Fibroblast of skin of scalp (primary cell): ENCODE measurements at regions not wholly inside any gene's neighbourhood (a gene's known extent, or its start where the extent isn't known, plus 50 kb on each side); places are given as distances from the start of the nearest gene placed in this dataset.
"Not testable (repeated sequence)": the region's sequence is repeated elsewhere in the genome, so short reads cannot be mapped to it uniquely, and the experiment has no call there.

ENCODE experiments used
- DNase-seq: peaks from one replicate; pipeline ENCODE4 v3.0.0-alpha.2; 2013

DNA sequence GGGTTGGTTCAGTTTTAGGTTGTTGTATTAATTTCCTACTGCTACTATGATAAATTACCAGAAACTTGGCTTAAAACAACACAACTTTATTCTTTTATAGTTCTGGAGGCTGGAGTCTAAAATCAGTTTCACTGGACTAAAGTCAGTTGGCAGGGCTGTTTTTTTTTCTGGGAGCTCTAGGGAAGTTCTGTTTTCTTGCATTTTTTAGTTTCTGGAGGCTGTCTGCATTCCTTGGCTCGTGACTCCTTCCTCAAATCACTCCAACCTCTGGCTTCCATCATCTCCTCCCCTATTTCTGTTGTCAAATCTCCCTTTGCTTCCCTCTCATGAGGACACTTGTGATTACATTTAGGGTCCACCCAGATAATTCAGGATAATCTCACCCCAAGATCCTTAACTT lies 51.3 kb upstream of the SUB1 start:
- peak; percentile 59 for DNase-seq

GRCh38 chr5:32531885-32532520 lies 53.4 kb upstream of the SUB1 start:
- DNase-seq = peak; percentile 83

GRCh38 chr5:32527321-32527720 lies 58.0 kb upstream of the SUB1 start:
- DNase-seq = not testable (repeated sequence)

- DNase-seq = no peak
Observed at GRCh38 chr5:32526810-32527209, 58.5 kb upstream of the SUB1 start.

DNA sequence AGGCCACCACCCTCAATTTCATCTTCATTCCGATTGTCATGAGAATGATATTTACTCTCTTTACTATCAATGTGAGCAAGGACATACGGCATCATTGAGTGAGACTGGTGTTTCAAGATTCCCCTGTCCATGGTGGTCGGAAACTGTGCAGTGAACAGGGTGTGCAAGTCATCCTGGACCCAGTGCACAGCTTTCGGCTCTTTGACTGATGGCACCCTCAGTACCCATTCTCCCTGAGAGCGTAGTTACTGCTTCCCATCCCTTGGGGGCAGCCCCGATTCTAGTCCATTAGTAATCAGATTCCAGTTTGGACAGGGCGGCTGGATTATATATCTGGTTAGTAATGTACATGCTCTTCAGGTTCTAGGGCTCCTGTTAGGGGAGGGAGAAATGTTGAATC lies 61.7 kb upstream of the SUB1 start:
- no peak for DNase-seq

DNA sequence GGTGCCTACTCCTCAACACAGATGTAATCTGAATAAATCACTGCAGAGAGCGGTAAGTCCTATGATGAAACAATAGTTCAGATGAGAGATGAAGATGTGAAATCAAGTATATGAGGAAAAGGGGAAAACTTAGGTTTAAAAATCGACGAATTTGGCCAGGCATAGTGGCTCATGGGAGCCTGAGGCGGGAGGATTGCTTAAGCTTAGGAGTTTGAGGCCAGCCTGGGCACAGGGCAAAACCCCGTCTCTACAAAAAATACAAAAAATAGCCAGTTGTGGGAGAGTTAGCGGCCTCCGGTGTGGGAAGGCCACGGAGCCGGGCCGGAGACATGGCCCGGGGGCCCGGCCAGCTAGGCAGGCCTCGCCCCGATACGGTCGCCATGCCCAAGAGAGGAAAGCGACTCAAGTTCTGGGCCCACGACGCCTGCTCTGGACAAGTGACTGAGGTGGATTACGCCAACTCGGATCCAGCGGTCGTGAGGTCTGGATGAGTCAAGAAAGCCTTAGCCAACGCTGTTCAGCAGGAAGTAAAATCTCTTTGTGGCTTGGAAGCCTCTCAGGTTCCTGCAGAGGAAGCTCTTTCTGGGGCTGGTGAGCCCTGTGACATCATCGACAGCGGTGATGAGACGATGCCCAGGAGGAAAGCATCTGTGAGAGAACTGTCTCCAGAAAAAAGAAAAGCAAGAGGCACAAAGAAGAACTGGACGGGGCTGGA lies 62.8 kb upstream of the SUB1 start:
- peak; percentile 85 for DNase-seq

DNA sequence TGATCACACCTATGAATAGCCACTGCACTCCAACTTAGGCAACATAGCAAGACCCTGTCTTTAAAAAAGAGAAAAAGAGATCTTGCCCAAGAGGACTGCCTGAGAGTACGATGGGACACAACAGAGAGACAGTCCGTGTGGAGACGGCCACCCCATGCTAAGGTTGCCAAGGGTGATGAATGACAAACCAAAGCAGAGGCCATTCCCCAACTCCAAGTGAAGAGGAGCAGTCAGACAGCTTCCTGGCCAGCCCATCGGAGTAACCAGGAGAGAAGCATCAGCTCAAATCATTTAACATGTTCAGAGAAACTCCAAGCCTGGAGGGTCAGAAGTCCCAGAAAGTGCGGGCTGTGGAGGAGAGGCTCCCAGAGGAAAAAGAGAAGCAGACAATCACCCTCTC lies 63.9 kb upstream of the SUB1 start:
- no peak for DNase-seq

DNA sequence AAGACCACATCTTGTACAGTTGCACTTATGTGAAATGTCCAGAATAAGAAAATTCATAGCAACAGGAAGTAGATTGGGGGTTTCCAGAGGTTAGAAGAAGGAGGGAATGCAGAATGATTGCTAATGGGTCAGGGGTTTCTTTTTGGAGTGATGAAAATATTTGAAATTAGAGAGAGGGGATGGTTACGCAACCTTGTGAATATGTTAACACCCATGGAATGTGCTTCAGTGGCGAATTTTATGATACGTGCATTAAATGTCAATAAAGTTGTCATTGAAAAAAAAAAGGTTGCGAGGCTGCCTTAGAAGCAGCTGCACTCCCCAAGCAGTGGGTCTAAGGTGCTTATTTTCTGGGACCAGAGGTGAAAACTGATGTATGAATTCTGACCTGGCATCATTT lies 64.4 kb upstream of the SUB1 start:
- DNase-seq = peak; percentile 61

DNA sequence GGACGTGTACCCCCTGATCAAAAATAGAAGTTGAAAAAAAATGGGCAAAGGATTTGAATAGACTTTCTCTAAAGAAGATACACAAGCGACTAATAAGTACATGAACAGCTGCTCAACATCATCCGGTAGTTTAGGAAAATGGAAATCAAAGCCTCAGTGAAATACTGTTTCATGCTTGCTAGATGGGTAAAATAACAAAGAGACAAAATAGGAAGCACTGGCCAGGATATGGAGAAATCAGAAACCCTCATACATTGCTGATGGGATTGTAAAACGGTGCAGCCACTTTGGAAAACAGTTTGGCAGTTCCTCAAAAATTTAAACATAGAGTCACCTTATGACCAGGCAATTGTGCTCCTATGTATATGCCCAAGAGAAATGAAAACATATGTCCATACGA lies 65.0 kb upstream of the SUB1 start:
- no peak for DNase-seq

GRCh38 chr5:32519508-32519907 lies 65.8 kb upstream of the SUB1 start:
- no peak for DNase-seq

DNA sequence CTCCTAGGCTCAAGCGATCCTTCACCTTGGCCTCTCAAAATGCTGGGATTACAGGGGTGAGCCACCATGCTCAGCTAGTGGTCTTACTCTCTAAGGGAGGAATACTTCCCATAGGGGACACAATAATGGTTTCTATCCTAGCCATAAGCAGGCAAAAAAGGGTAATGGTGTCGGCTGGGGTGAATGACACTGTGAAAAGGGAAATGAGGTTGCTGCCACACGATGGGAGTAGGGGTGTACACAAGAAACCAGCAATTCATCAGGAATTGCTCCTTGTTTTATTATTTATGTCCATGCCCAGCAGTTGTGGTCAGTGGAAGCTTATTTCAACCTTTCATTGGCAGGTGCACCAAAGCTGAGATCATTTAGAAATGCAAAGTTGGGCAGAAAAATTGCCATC lies 70.3 kb upstream of the ZFR start:
- no peak for DNase-seq

DNA sequence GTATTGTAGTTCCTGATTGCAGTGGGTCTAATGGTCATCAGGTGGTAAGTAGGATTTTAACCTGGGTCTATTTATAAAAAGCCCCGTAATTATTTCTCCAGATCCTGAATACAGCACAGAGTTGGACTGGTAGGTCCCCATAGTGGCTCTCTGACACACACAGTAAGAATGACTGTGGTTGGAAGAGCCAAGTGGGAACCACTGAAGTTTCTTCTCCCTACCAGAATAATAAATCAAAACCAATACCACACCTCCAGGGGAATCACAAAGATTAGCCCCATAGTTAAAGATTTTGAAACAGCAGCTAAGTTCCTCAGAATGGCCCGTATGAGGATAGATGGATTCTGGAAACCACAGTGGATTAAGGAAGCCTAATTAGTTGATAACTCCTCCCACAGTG lies 68.4 kb upstream of the ZFR start:
- DNase-seq = peak; percentile 54

DNA sequence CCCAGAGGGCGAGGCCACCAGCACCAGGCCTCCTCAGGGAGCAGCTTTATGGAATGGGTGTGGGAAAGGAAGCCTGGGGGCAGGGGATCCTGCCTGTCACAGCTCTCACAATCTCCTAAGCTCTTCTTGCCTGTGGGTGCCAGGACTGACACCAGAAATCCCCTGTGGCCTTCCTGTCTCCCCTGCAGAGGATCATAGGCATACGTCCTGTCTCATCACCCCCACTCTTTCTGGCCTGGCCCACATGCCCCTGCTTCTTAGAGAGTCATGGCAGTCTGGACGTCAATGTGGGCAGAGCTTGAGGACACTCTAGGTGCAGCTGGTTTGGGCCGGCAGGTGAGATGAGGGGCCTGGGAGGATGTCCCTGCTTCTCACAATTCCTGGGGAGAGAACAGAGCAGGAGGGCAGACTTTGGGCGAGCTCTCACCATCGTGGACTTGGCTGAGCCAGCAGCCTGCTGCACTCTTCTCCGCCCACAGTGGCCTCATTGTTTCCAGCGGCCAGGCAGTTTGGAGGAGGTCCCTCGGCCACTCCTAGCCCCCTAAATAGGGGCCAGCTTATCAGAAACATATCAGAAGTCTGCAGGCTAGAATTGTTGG lies 67.3 kb upstream of the ZFR start:
- no peak for DNase-seq

- DNase-seq = no peak
Observed at GRCh38 chr5:32510860-32511259, 66.3 kb upstream of the ZFR start.

DNA sequence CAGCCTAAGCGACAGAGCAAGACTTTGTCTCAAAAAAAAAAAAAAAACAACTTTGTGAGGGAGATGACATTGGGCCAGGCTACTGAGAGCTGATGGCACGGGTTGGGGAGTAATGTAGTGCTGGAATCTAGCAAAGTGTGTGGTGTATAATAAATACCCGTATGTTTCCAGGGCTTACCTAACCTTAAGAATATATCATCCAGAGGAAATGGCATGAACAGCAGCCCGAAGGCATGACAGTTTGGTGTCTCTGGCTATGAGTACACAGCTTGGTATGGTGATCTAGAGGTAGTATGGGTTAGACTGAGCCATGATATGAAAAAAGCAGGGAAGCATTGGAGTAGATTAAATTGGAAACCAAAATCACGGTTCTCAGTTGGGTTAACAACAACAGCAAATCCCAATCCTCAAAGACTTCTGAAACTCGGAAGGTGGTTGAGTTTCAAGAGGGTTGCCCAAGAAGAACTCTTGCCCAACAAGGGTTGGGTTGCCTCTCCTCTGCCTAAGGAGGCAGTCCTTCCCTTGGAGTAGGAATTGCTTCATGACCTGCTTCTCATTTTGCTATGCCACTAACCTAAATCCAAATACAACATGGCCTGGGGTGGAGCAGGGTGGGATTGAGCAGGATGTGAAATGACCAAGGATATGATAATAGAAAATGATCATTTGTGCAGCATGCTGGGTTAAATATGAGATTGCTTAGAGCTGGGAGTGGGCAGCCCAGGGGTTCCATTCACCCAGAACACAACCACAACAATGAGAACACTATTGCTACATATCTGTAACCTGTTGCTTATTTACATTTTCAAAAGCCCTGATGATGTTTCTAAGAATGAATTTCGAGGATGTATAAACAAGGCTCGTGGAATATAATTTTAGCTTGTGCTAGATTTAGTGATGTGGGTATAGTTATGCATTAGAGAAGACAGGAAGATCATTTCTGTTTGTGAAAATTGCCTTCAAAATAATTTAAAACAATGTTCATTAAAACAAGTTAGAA lies 64.6 kb upstream of the ZFR start:
- DNase-seq = no peak

GRCh38 chr5:32507738-32508434 lies 63.3 kb upstream of the ZFR start:
- peak; percentile 97 for DNase-seq

- DNase-seq = peak; percentile 98
Observed at GRCh38 chr5:32506799-32507198, 62.3 kb upstream of the ZFR start.

DNA sequence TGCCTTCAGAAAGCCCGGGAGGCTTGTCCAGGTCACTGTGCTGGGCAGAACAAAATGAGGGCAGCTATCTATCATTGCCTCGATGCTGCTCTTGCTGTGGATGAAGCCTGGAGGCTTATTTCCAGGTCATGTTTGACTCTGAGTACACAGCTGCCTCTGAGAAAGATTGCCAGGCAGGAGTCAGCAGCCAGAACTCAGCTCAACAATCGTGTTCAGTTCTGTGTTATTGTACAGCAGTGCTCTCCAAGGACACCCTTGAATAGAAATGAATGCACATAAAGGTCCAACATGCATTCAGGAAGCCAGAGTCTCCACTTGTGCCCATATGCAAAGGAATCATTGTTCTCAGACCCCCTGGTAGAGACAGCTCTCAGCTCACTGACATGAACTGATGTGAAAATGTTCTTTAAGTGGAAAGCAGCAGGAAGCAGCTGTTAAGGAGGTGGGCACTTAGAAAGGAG lies 61.7 kb upstream of the ZFR start:
- DNase-seq = no peak

- peak; percentile 89 for DNase-seq
Observed at GRCh38 chr5:32505756-32506155, 61.2 kb upstream of the ZFR start.

DNA sequence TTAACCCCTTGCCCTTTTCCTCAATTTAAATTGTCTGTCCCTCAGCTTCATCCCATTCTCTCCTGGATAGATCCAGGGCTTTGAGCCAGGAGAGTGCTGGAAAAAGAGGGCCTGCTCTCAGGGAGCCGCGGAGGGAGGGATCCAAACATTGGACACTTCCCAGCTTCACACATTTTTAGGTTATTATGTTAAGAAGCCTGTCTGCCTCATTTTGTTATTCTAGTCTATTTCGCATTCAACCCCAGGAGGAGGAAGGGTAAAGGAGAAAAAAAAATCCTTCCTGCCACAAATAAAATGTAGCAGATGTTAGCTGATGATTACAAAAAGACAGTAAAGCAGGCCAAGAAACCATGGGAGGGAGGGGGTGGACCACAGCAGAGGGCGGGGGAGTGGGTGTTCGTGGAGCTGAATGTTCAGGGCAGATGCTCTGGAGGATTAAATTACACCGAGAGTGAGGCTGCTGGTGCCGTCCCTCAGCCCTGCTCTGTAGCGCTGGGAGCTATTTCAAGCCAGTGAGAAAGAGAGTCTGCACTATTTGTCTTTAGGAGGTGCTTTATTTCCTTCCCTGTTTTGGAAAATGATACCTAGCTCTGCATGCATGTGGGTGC lies 60.6 kb upstream of the ZFR start:
- peak; percentile 99 for DNase-seq

GRCh38 chr5:32504329-32504988 lies 59.9 kb upstream of the ZFR start:
- DNase-seq = no peak
